GM23248 (cell line): ENCODE measurements at regions not wholly inside any gene's neighbourhood (a gene's known extent, or its start where the extent isn't known, plus 50 kb on each side); places are given as distances from the start of the nearest gene placed in this dataset.

Experiments used
- EZH2 ChIP-seq: fragments of 200-600 bp; sonication (generic); IDR thresholded peaks from 2 replicates; pipeline ENCODE4 v1.6.1; 2018; ENCODE audit warnings: antibody characterized with exemption, mild to moderate bottlenecking; ENCODE audit not compliant: insufficient read depth, poor library complexity, severe bottlenecking
- EZH2phosphoT487 ChIP-seq: fragments of 200-600 bp; sonication (generic); IDR thresholded peaks from 2 replicates; pipeline ENCODE4 v1.6.1; 2018; ENCODE audit warnings: antibody characterized with exemption, moderate library complexity, mild to moderate bottlenecking, low read depth; ENCODE audit not compliant: insufficient read depth

DNA sequence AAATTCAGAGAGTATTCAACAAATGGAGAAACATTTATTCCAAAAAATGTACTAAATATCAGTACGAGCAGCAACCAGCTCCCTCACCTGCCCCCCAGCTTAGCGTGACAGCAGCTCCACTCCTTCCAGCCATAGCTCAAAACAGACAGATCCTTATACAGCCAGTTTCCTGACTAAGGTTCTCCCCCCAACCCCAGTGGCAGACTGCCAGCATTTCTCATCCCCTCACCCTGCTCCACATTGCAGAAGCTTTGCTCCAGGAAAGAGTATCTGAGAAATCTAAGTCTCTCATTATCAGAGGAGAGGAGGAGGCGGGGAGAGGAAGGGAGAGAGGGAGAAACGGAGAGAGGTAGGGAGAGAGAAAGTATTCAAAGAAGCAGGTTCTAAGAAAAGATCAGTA lies 53.3 kb upstream of the PASD1 start:
- TF ChIP-seq EZH2phosphoT487 = no peak
- no peak for TF ChIP-seq EZH2
